HepG2 (cell line): ENCODE measurements at regions not wholly inside any gene's neighbourhood (a gene's known extent, or its start where the extent isn't known, plus 50 kb on each side); places are given as distances from the start of the nearest gene placed in this dataset.
"Not testable (repeated sequence)": the region's sequence is repeated elsewhere in the genome, so short reads cannot be mapped to it uniquely, and the experiment has no call there.

Source experiments
- ATAC-seq: fragments of 200-7000 bp; cut with Tn5 transposase; 3 replicates; pipeline ENCODE4 v1.9.1; 2020; ENCODE audit warnings: mild to moderate bottlenecking, moderate library complexity
- BruUV-seq: library from RNA; stranded (reverse); fragments of 400-500 nt; replicated peaks from 2 replicates; lab custom pipeline; 2021; lab: Mats Ljungman, UMichigan
- CTCF ChIA-PET: fragments of 300-600 bp; formaldehyde crosslinking; extraction: SDS; loops from one replicate; lab custom pipeline; 2021; ENCODE audit warnings: low total read pairs, inconsistent platforms, low intra/inter-chr PET ratio; lab: Yijun Ruan, JAX
- POLR2A ChIA-PET: fragments of 350-600 bp; sonication (Branson Sonifier 250); formaldehyde crosslinking; loops from one replicate; lab custom pipeline; 2020; ENCODE audit warnings: antibody characterized with exemption, inconsistent platforms; lab: Yijun Ruan, JAX
- DNase-seq: peaks from one replicate; pipeline ENCODE4 v3.0.0-alpha.2; 2015; ENCODE audit warnings: low spot score
- FAIRE-seq: peaks from 3 replicates; lab custom pipeline; 2011; peaks lifted over from hg19 to GRCh38; lab: Jason Lieb, UNC
- H2AFZ ChIP-seq: one replicate; pipeline ENCODE4 v1.6.1; 2011; ENCODE audit warnings: low read length, inconsistent platforms
- H3K27ac ChIP-seq: fragments of 300-600 bp; 3 replicates; pipeline ENCODE4 v1.8.0; 2011; ENCODE audit warnings: mixed run types, mild to moderate bottlenecking, mixed read lengths, low read length, inconsistent platforms; ENCODE audit not compliant: insufficient read depth; ENCODE audit errors: extremely low read length
- H3K27me3 ChIP-seq, 2 experiments: fragments of 200-600 bp in 1 of 2; 2 replicates in 1 of 2; 3 replicates in 1 of 2; pipeline versions ENCODE4 v1.6.0 to v1.8.0; 2011; ENCODE audit warnings: low read length in 2 of 2, mild to moderate bottlenecking in 2 of 2, moderate library complexity in 2 of 2, inconsistent platforms in 1 of 2; ENCODE audit not compliant: insufficient read depth in 2 of 2, control insufficient read depth in 1 of 2
- H3K36me3 ChIP-seq, 2 experiments: fragments of 200-600 bp in 1 of 2; replicated peaks in 1 of 2; 2 replicates in 1 of 2; 3 replicates in 1 of 2; pipeline versions ENCODE4 v1.5.1 to v1.8.0; 2011; ENCODE audit warnings: low read length in 2 of 2, inconsistent platforms in 1 of 2; ENCODE audit not compliant: insufficient read depth in 2 of 2, control insufficient read depth in 1 of 2
- H3K4me1 ChIP-seq: 2 replicates; pipeline ENCODE4 v1.5.1; 2012; ENCODE audit warnings: low read length, inconsistent platforms; ENCODE audit not compliant: insufficient read depth
- H3K4me2 ChIP-seq: 2 replicates; pipeline ENCODE4 v1.6.0; 2011; ENCODE audit warnings: low read depth, low read length, inconsistent platforms
- H3K4me3 ChIP-seq, 3 experiments: fragments of 200-600 bp in 1 of 3; sonication (generic), shearing (Covaris generic) in 1 of 3; replicated peaks in 1 of 3; 2 replicates each; pipeline ENCODE4 v1.5.1; 2011 to 2016; ENCODE audit warnings: low read length in 3 of 3, inconsistent platforms in 2 of 3, low read depth in 2 of 3, mild to moderate bottlenecking in 2 of 3, control low read depth in 1 of 3, mixed read lengths in 1 of 3; ENCODE audit not compliant: insufficient read depth in 1 of 3
- H3K79me2 ChIP-seq: one replicate; pipeline ENCODE4 v1.6.1; 2011; ENCODE audit warnings: low read length, inconsistent platforms; ENCODE audit not compliant: insufficient read depth
- H3K9ac ChIP-seq: 2 replicates; pipeline ENCODE4 v1.6.0; 2011; ENCODE audit warnings: mild to moderate bottlenecking, low read depth, low read length, inconsistent platforms; ENCODE audit not compliant: insufficient read depth
- H3K9me3 ChIP-seq: 2 replicates; pipeline ENCODE4 v1.5.1; 2012; ENCODE audit warnings: mild to moderate bottlenecking, low read length
- H4K20me1 ChIP-seq: 2 replicates; pipeline ENCODE4 v1.6.0; 2011; ENCODE audit warnings: inconsistent platforms, mild to moderate bottlenecking, low read length, moderate library complexity; ENCODE audit not compliant: insufficient read depth
- CC2D1A ChIP-seq: sonication (generic); formaldehyde crosslinking; IDR thresholded peaks from 2 replicates; pipeline ENCODE4 v1.8.1; 2023; ENCODE audit warnings: mild to moderate bottlenecking, missing genetic modification reagents
- CENPBD1 ChIP-seq: sonication (generic); formaldehyde crosslinking; IDR thresholded peaks from 2 replicates; pipeline ENCODE4 v1.8.0; 2022; ENCODE audit warnings: missing genetic modification reagents, low read depth, mild to moderate bottlenecking, borderline replicate concordance
- ETV5 ChIP-seq: IDR thresholded peaks from 2 replicates; pipeline ENCODE4 v1.6.1; 2018; ENCODE audit warnings: missing biosample characterization, missing genetic modification reagents, inconsistent platforms, borderline replicate concordance
- HNRNPL ChIP-seq: fragments of 200-400 bp; formaldehyde crosslinking; IDR thresholded peaks from 2 replicates; pipeline ENCODE4 v1.6.1; 2017; ENCODE audit warnings: mild to moderate bottlenecking, low read depth, low read length
- MEIS2 ChIP-seq: sonication (generic); formaldehyde crosslinking; IDR thresholded peaks from 2 replicates; pipeline ENCODE4 v1.9.0; 2021; ENCODE audit warnings: mild to moderate bottlenecking, missing genetic modification reagents
- MTERF4 ChIP-seq: sonication (generic); formaldehyde crosslinking; IDR thresholded peaks from 2 replicates; pipeline ENCODE4 v1.8.0; 2023; ENCODE audit warnings: mild to moderate bottlenecking, missing genetic modification reagents
- PRDM4 ChIP-seq: sonication (generic); formaldehyde crosslinking; IDR thresholded peaks from 2 replicates; pipeline ENCODE4 v1.9.0; 2021; ENCODE audit warnings: missing genetic modification reagents, borderline replicate concordance
- RFX1 ChIP-seq: fragments of 450-650 bp; IDR thresholded peaks from 2 replicates; pipeline ENCODE4 v1.6.1; 2017
- SMAD1 ChIP-seq: sonication (generic); formaldehyde crosslinking; IDR thresholded peaks from 2 replicates; pipeline ENCODE4 v1.4.0; 2020; ENCODE audit warnings: missing genetic modification reagents, low read depth, mild to moderate bottlenecking, borderline replicate concordance
- STAT5B ChIP-seq: sonication (generic); formaldehyde crosslinking; IDR thresholded peaks from 2 replicates; pipeline ENCODE4 v1.4.0; 2020; ENCODE audit warnings: missing genetic modification reagents
- ZMYM3 ChIP-seq: sonication (generic); formaldehyde crosslinking; IDR thresholded peaks from 2 replicates; pipeline ENCODE4 v1.5.1; 2020; ENCODE audit warnings: mild to moderate bottlenecking, missing genetic modification reagents
- WGBS: methylation state at CpG from one replicate; pipeline ENCODE4 v1.1.6; 2017; ENCODE audit warnings: low lambda C conversion rate; 5-methylcytosine and 5-hydroxymethylcytosine counted together
- in situ Hi-C: cut with HindIII; loops from 2 replicates; pipeline ENCODE4 v1.10.0; 2017; ENCODE audit warnings: low pct_unique_long_range_greater_than_20kb; ENCODE audit not compliant: extremely low pct_ligation_motif_present
- intact Hi-C: fragments of 100-400 bp; cut with micrococcal nuclease; formaldehyde crosslinking; loops from one replicate; pipeline ENCODE4 v1.10.0; 2022; ENCODE audit not compliant: unreplicated experiment

GRCh38 chr22:26090821-26091220 is 78.4 kb upstream of the SEZ6L start:
- Histone ChIP-seq H3K79me2 (no peaks in the 10 kb centered on the region), H3K27ac (no peak overlapping the region), H3K36me3 (no peaks in the 10 kb centered on the region), H3K4me1 (no peaks in the 10 kb centered on the region), H3K9ac (no peak overlapping the region), H3K9me3 (no peaks in the 10 kb centered on the region), H2AFZ (no peak overlapping the region), H3K4me3 (no peak overlapping the region), H3K4me2 (no peak overlapping the region), H3K27me3 (peaks cover 0 to 19% of the 10 kb centered on the region in 2 experiments; a peak in 2 of 5 replicates), H4K20me1 (no peaks in the 10 kb centered on the region)
- ATAC-seq (no peak), DNase-seq (no peak), FAIRE-seq (no peak)
- no peak for TF ChIP-seq ZMYM3 (CRISPR knock-in tag)
- no peak for TF ChIP-seq HNRNPL
- no peak for TF ChIP-seq MEIS2 (CRISPR knock-in tag)
- TF ChIP-seq CENPBD1: no peak
- TF ChIP-seq RFX1: no peak
- TF ChIP-seq MTERF4 (CRISPR knock-in tag): no peak
- TF ChIP-seq PRDM4 (CRISPR knock-in tag): no peak
- TF ChIP-seq STAT5B (CRISPR knock-in tag): no peak
- no peak for TF ChIP-seq SMAD1 (CRISPR knock-in tag)
- TF ChIP-seq CC2D1A: no peak
- TF ChIP-seq ETV5 (CRISPR knock-in tag): no peak
- ChIA-PET POLR2A (no interaction called here), CTCF (no interaction called here)
- no TSS peak for BruUV-seq
- in situ Hi-C loops (no loop called here), intact Hi-C loops (no loop called here)
- WGBS: under 1% methylated on average over 6 of the region's 6 CpGs

GRCh38 chr22:26094497-26094896 is 74.8 kb upstream of the SEZ6L start:
- POLR2A ChIA-PET, intact Hi-C loops, FAIRE-seq, H2AFZ ChIP-seq, CTCF ChIA-PET, H3K9ac ChIP-seq, H3K4me1 ChIP-seq, H4K20me1 ChIP-seq, DNase-seq, H3K36me3 ChIP-seq, H3K27ac ChIP-seq, H3K4me3 ChIP-seq, BruUV-seq, ATAC-seq, H3K9me3 ChIP-seq, H3K79me2 ChIP-seq, H3K4me2 ChIP-seq, in situ Hi-C loops: not testable (repeated sequence)
- WGBS: 13% methylated on average over 7 of the region's 7 CpGs
- peaks cover 0 to 19% of the 10 kb centered on the region in 2 experiments; a peak in 2 of 5 replicates for H3K27me3 ChIP-seq
